AG08395 (cell line): ENCODE measurements at regions not wholly inside any gene's neighbourhood (a gene's known extent, or its start where the extent isn't known, plus 50 kb on each side); places are given as distances from the start of the nearest gene placed in this dataset.
"Not testable (repeated sequence)": the region's sequence is repeated elsewhere in the genome, so short reads cannot be mapped to it uniquely, and the experiment has no call there.

Experiments
- DNase-seq: peaks from one replicate; pipeline ENCODE4 v3.0.0; 2012; ENCODE audit warnings: mixed read lengths, low spot score

DNA sequence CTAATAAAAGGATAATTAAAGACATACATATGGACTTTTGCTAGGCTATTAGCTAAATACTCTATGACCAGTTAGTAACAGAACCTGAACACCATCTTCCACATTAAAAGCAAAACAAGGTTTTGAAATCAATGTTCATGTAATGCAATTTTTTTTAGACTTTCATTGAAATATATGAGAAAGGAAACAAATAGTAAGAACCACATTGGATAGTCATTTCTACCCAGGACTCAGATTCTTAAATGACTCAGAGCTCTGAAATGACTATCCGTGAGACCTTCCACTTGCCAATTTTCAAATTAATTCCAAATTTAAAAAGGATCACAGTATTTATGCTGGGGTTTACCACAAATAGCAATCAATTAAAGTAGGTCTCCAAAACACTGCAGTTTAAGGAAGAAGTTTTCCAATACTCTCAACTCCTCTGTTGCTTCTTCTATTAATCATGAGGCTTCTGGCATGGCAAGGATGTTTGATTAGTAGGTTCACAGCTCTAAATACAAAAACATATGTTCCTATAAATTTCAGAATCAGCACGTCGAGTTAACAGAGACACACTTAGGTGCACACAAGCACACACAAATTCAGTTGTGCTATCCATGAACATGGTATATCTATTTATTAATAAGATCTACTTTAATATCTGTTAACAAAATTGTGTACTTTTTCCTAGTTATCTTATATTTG lies 841.0 kb downstream of the RNF144A start:
- DNase-seq, result peak; percentile 85

DNA sequence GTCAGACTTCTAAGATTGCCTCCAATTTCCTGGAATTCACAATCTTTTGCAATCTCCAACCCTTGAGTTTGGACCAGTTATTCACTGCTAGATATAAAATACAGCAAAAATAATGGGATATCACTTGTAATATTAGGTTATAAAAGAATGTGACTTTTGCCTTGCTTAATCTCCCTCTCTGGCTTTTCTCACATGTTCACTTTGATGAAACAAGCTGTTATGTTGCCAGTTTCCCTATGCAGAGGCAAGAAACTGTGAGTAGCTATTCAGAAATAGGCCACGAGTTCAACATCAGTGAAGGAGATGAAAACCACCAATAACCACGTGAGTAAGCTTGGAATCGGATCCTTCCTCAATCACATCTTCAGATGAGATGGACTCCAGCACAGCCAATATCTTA lies 842.7 kb downstream of the RNF144A start:
- no peak for DNase-seq

DNA sequence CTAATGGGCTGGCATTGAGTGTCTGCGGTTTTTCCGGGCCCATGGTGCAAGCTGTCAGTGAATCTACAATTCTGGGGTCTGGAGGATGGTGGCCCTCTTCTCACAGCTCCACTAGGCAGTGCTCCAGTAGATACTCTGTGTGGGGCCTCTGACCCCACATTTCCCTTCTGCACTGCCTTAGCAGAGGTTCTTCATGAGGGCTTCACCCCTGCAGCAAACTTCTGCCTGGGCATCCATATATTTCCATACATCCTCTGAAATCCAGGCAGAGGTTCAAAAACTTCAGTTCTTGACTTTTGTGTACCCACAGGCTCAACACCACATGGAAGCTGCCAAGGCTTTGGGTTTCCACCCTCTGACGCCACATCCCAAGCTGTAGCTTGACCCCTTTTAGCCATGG lies 846.2 kb downstream of the RNF144A start:
- not testable (repeated sequence) for DNase-seq

DNA sequence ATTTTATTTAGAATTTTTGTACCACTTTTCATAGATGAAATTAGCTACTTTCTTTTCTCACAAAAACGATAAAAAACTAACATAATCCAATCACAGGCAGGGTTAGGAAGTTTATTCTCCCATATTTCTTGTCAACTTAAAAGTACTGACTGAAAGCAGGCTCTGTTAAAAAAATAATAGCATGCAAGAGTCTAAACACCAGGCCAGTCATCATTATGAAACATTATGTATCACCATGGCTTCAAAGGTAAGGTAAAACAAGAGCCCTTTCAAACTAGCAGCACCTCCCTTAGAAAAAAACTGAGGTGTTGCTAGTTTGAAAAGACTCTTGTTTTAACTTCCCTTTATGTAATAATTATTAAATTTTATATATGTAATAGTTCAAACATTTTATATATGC lies 848.0 kb downstream of the RNF144A start:
- no peak for DNase-seq

DNA sequence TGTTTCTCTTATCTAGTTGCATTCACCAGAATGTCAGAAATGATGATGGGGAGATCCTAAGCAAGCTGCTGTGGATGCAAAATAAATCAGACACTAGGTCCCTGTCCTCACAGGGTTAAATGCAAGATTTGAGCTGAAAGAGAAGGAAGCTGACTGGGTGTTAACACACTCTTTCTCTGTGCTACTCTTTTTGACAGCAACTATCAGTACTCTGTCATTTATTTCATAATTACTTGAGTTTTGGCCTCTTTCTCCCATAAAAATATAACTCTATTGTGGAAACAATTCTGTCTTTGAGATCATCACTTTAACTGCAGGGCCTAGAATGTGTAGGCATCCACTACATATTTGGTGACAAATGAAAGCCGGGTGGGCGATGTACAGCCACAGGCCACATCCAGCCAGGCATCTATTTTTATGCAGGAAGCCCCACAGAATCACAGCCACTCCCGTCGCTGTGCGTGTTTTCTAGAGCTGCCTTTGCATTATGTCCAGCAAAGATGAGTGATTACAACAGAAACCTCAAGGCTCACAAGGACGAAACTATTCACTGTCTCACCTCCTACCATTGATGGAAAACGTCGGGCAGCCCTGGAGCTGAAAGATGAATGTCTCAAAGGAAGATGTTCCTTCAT lies 849.0 kb downstream of the RNF144A start:
- DNase-seq, result no peak

- DNase-seq, result no peak
Measured at GRCh38 chr2:7766978-7767565, 849.9 kb downstream of the RNF144A start.

- no peak for DNase-seq
Measured at GRCh38 chr2:7767902-7768301, 850.7 kb downstream of the RNF144A start.

DNA sequence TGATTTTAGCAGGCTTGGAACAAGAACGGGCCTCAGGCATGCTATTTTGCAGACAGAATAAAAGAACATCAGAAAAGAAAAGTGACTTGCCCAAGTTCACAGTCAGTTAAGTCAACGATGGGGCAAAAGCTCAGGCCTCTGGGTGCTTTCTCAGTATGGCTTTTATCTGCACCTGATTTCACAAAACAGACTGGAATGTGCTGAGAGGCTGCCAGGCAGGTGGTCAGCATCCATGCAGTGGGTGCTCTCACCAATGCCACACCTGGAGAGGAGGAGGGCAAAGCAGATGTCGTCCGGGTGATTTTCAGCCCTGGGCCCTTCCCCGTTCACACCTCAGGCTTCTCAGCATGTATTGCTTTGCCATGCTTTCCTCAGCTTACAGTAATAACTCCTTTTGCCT lies 854.6 kb downstream of the RNF144A start:
- no peak for DNase-seq

DNA sequence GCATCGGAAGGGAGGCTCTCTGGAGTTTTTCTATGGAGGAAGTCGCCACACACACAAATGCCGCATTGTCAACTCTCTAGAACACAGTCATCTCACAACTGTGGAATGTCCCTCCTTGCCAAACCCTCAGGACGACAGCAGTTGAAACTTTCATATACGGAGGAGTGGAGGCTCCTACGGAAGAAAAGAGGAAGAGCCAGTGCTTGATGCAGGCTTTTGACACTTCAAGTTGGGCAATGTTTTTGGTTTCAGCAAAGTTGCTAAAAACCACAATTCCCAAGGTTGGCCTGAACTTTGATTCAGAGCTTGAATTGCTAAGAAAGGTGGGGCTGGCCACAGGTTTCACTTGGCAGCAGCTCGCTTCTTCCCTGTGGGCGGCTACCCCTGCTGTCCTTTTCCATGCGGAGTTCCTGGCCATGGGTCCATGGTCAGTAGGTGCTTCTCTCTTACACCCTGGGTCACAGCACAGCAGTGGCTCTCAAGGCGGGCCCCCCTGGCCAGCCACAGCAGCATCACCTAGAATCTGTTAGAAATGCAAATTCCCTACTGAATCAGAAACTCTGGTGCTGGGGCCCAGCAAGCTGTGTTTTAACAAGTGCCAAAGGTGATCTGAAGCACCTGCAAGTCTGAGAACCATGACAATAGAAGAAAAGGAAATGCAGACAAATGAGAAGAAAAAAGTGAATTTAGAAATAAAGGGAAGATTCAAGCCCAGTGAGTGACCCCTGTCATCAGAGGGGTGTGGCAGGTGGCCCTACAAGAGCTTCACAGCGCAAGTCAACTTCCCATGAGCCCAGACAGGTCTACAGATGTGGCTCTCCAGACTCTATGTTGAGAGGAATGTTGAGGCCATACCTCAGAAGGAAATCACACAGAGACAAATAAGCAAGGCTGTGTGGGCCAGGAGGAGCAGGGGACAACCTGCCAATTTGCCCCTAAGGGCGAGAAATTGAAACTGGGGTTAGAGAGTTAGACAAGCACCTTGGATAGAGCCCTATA lies 856.4 kb downstream of the RNF144A start:
- peak; percentile 61 for DNase-seq

DNA sequence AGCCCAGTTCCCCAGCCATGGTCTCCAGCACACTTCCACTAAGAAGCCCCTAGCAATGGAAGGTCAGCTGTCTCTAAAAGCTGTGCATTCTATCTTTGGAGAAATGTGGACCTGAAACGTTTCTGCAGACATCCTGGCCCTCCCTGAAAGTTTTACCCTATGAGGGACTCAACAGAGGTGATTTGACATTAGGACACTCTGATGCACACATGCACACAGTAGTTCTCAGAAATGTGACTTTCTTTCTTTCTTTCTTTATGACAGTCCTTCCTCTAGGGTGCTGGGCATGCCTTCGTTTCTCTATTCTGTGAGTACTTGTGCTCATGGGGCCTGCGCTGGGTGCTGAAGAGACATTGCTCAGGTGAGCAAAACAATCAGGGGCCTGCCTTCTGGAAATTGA lies 857.3 kb downstream of the RNF144A start:
- DNase-seq, result no peak

DNA sequence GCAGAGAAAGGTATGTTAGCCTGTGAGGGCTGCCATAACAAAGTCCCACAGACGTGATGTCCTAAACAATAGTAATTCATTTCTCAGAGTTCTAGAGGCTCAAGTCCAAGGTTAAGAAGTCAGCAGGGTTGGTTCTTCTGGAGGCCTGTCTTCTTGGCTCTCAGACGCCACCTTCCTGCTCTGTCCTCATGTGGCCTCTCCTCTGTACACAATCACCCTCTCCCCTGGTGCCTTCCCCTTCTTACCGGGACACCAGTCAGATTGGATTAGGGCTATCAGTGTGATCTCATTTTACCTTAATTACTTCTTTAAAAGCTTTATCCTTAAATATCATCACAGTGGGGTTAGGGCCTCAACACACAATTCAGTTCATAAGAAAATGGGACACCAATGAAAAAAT lies 860.5 kb downstream of the RNF144A start:
- DNase-seq, result no peak

DNA sequence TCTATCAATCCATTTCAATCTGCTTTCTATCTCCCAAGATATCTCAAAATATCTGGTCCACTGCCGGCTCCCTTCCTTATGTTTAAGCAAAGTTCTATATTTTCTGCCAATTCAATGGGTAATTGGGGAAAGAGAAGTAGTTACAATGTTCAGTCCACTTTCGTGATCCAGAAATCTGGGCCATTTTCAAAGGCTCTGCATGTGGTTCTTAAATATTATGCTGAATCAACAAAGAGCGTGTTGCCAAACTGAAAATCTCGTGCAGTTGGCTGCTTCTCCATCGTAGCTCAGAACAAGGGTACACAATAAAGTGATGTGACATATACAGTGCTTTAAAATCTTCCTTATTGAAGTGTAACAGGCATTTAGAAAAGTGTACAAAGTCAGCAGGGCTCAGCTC lies 863.1 kb downstream of the RNF144A start:
- no peak for DNase-seq

DNA sequence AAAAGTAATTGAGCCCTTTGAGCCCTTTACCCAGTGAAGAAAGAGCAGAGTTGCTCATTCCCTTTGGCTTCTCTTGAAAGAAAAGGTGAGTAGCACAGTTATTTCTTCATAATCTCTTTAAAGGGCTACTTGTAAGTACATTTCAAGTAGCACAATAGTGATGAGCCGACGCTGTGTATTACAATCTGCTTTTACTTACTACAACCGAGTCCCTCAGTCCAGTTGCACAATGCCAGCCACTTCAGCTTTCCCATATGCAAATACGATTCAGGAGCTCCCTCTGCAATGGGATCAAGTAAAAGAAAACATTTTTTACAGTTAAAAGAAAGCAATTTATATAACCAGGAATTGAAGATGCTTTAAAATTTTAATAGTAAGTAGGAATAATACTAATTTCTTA lies 868.5 kb downstream of the RNF144A start:
- DNase-seq, result no peak

GRCh38 chr2:7788736-7789135 lies 871.5 kb downstream of the RNF144A start:
- DNase-seq, result no peak

- no peak for DNase-seq
Measured at GRCh38 chr2:7792031-7792651, 874.9 kb downstream of the RNF144A start.

DNA sequence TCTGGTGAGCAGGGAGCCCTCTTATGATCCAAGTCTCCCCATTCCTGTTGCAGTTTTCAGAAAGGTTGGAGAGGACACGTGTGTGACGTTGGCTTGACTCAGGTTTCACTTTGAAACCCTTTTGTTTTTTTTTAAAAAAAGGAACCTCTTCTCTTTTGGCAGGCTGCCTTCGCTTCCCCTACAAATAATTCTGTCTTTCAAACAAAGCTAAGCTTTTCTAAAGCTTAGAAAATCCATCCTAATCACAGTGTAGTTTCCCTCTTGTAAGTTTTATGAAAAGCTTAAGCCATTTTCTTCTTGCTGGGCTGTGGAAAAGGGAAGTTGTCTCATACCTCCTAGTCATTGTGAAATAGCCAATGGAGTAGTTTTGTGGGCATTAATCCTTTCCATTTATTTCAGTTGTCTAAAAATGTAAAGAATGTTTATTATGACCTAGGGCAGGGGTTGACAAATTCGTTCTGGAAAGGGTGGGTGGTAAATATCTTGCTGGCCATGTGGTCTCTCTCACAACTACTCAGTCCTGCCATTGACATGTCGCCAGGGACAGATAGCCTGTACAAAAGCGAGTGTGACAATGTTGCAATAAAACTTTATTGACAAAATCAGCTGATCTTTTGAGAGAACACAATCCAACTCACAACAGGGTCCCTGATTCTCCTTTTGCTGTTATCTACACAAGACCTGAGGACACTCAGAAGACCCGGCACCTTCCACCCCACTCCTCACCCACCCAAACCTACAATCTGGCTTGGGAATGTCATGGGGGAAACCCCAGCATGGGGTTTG lies 878.8 kb downstream of the RNF144A start:
- peak; percentile 11 for DNase-seq

DNA sequence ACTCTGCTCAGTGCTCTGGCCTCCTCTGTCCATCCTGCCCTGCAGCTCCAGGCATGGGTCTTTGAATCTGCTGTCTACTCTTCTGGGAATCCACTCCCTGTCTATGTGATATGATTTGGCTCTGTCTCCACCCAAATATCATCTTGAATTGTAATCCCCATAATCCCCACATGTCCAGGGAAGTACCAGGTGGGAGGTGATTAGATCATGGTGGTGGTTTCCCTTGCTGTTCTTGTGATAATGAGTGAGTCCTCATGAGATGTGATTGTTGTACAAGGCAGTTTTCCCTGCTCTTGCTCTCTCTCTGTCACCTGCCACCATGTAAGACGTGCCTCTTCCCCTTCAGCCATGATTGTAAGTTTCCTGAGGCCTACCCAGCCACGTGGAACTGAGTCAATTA lies 881.8 kb upstream of the ID2 start:
- no peak for DNase-seq

GRCh38 chr2:7801212-7801611 lies 880.6 kb upstream of the ID2 start:
- DNase-seq, result no peak

DNA sequence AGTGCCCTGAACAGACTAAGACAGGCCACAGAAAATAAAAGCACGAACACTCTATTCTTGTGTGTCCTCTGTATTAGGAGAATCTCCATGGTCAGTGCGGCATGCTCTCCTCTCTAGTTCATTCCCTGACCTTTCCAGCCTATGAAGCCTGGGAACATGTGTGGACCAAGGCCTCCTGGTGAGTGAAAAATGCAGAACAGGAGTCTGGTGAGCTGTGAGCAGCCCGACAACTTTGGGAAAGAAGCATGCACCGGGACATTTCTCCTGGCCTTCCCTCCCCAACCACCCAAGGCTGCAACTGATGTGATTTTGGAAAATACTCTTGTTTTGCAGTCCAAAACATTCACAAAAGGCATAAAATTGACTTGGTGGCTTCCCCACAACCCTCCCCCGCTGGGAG lies 878.3 kb upstream of the ID2 start:
- no peak for DNase-seq

DNA sequence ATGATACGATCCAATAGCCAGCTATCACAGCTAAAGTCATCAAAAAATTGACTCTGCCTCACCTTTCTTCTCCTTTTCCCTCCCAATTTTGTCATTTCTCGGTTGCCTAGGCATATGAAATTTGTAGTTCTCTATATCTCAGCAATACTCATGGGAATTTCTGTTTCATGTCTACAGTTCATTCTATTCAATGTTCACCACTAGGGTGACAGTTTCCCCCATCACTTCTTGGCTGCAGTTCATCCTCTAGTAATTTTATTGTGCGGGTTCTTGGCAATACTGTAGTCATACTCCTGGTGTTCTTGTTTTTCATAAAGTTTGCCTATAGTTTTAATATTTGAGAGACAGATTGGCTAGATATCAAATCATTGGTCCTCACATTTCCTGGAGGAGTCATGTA lies 872.2 kb upstream of the ID2 start:
- no peak for DNase-seq

GRCh38 chr2:7811073-7811472 lies 870.8 kb upstream of the ID2 start:
- DNase-seq, result no peak
